Endothelial cell of umbilical vein (primary cell): ENCODE measurements at regions not wholly inside any gene's neighbourhood (a gene's known extent, or its start where the extent isn't known, plus 50 kb on each side); places are given as distances from the start of the nearest gene placed in this dataset.

ENCODE experiments used
- BruUV-seq: library from RNA; stranded (reverse); fragments of 400-500 nt; replicated peaks from 2 replicates; lab custom pipeline; 2021; lab: Mats Ljungman, UMichigan
- CTCF ChIA-PET: fragments of 300-600, 350-600 bp; sonication (Branson Sonifier 250); formaldehyde crosslinking; loops from one replicate; lab custom pipeline; 2021; ENCODE audit warnings: antibody characterized with exemption, inconsistent platforms; lab: Charles Lee
- POLR2A ChIA-PET: fragments of 300-600, 350-600 bp; sonication (Branson Sonifier 250); formaldehyde crosslinking; loops from one replicate; lab custom pipeline; 2021; ENCODE audit warnings: antibody characterized with exemption, inconsistent platforms; lab: Charles Lee
- DNase-seq: peaks from one replicate; pipeline ENCODE4 v3.0.0-alpha.2; 2011; ENCODE audit warnings: low read depth, low spot score
- FAIRE-seq: peaks from 2 replicates; lab custom pipeline; 2011; peaks lifted over from hg19 to GRCh38; lab: Jason Lieb, UNC
- H2AFZ ChIP-seq: 2 replicates; pipeline ENCODE4 v1.6.0; 2012; ENCODE audit warnings: low read depth, low read length, control low read depth, inconsistent platforms
- H3K27ac ChIP-seq: 2 replicates; pipeline ENCODE4 v1.5.1; 2011; ENCODE audit warnings: low read depth, mild to moderate bottlenecking, control low read depth, low read length, moderate library complexity; ENCODE audit not compliant: insufficient read depth
- H3K27me3 ChIP-seq, 2 experiments: 2 replicates each; pipeline versions ENCODE4 v1.6.0 to v1.6.1; 2011; ENCODE audit warnings: low read length in 2 of 2, mixed read lengths in 1 of 2; ENCODE audit not compliant: control insufficient read depth in 2 of 2, insufficient read depth in 2 of 2
- H3K36me3 ChIP-seq, 2 experiments: 2 replicates in 1 of 2; 3 replicates in 1 of 2; pipeline ENCODE4 v1.5.1; 2011; ENCODE audit warnings: low read length in 2 of 2, mild to moderate bottlenecking in 1 of 2, moderate library complexity in 1 of 2; ENCODE audit not compliant: control insufficient read depth in 2 of 2, insufficient read depth in 2 of 2; ENCODE audit errors: extremely low read depth in 1 of 2
- H3K4me1 ChIP-seq: 3 replicates; pipeline ENCODE4 v1.5.1; 2011; ENCODE audit warnings: mild to moderate bottlenecking, low read length; ENCODE audit not compliant: control insufficient read depth, insufficient read depth; ENCODE audit errors: extremely low read depth
- H3K4me2 ChIP-seq: 2 replicates; pipeline ENCODE4 v1.6.1; 2011; ENCODE audit warnings: low read length, control low read depth, mixed read lengths; ENCODE audit not compliant: insufficient read depth
- H3K4me3 ChIP-seq, 3 experiments: fragments of 200-600 bp in 1 of 3; sonication (generic), shearing (Covaris generic) in 1 of 3; replicated peaks in 1 of 3; 2 replicates each; pipeline ENCODE4 v1.5.1; 2011 to 2016; ENCODE audit warnings: control low read depth in 3 of 3, low read length in 3 of 3, mild to moderate bottlenecking in 2 of 3, inconsistent platforms in 1 of 3, low read depth in 1 of 3, moderate library complexity in 1 of 3; ENCODE audit not compliant: insufficient read depth in 1 of 3
- H3K79me2 ChIP-seq: 2 replicates; pipeline ENCODE4 v1.6.0; 2012; ENCODE audit warnings: low read length, inconsistent platforms; ENCODE audit not compliant: control insufficient read depth, insufficient read depth
- H3K9ac ChIP-seq: replicated peaks from 2 replicates; pipeline ENCODE3; 2011; ENCODE audit warnings: low read length, control low read depth; ENCODE audit not compliant: insufficient read depth; ENCODE audit errors: extremely low read depth
- H3K9me1 ChIP-seq: replicated peaks from 3 replicates; pipeline ENCODE4 v1.6.0; 2011; ENCODE audit warnings: mild to moderate bottlenecking, low read length; ENCODE audit not compliant: control insufficient read depth, insufficient read depth; ENCODE audit errors: extremely low read depth
- H3K9me3 ChIP-seq: replicated peaks from 2 replicates; pipeline ENCODE4 v1.5.1; 2012; ENCODE audit warnings: low read length, inconsistent platforms; ENCODE audit not compliant: control insufficient read depth, insufficient read depth
- H4K20me1 ChIP-seq: replicated peaks from 2 replicates; pipeline ENCODE3; 2011; ENCODE audit warnings: mild to moderate bottlenecking, low read length; ENCODE audit not compliant: control insufficient read depth, insufficient read depth; ENCODE audit errors: extremely low read depth
- CTCF ChIP-seq, 2 donors: IDR thresholded peaks; 1 replicate in 1 of 2; 2 replicates in 1 of 2; pipeline ENCODE4 v1.5.1; 2011; ENCODE audit warnings: low read length in 2 of 2, mild to moderate bottlenecking in 2 of 2, moderate library complexity in 2 of 2, control low read depth in 1 of 2, inconsistent platforms in 1 of 2, low read depth in 1 of 2; ENCODE audit not compliant: insufficient read depth in 1 of 2; ENCODE audit errors: extremely low read depth in 1 of 2
- EZH2 ChIP-seq: IDR thresholded peaks from 2 replicates; pipeline ENCODE4 v1.6.1; 2012; ENCODE audit warnings: borderline replicate concordance, low read depth, mild to moderate bottlenecking, moderate library complexity, low read length, inconsistent platforms; ENCODE audit not compliant: severe bottlenecking
- FOS ChIP-seq: IDR thresholded peaks from 2 replicates; pipeline ENCODE4 v1.6.1; 2011; ENCODE audit warnings: mild to moderate bottlenecking, low read length, moderate library complexity, borderline replicate concordance; ENCODE audit not compliant: insufficient read depth
- GATA2 ChIP-seq: IDR thresholded peaks from 2 replicates; pipeline ENCODE4 v1.7.0; 2011; ENCODE audit warnings: low read depth, mild to moderate bottlenecking, moderate library complexity, mixed read lengths, low read length; ENCODE audit not compliant: insufficient read length, insufficient read depth
- JUN ChIP-seq: IDR thresholded peaks from 2 replicates; pipeline ENCODE4 v1.6.1; 2011; ENCODE audit warnings: borderline replicate concordance, low read depth; ENCODE audit not compliant: insufficient read length, insufficient read depth
- MAX ChIP-seq: IDR thresholded peaks from 2 replicates; pipeline ENCODE4 v1.6.1; 2011; ENCODE audit not compliant: insufficient read depth, insufficient read length
- MYC ChIP-seq: IDR thresholded peaks from one replicate; pipeline ENCODE4 v1.6.1; 2011; ENCODE audit warnings: mild to moderate bottlenecking, low read depth, low read length
- POLR2A ChIP-seq: IDR thresholded peaks from 2 replicates; pipeline ENCODE4 v1.6.1; 2012; ENCODE audit warnings: low read depth, mild to moderate bottlenecking, control low read depth, low read length
- POLR2AphosphoS5 ChIP-seq: IDR thresholded peaks from 2 replicates; pipeline ENCODE4 v1.6.1; 2012; ENCODE audit warnings: low read depth, mild to moderate bottlenecking, control low read depth, low read length, moderate library complexity; ENCODE audit not compliant: insufficient read depth
- dilution Hi-C: fragments of 300-500 bp; cut with MboI; formaldehyde crosslinking; loops from one replicate; pipeline ENCODE4 v1.15.0; 2019; ENCODE audit warnings: low sequenced_read_pairs; ENCODE audit not compliant: extremely low pct_ligation_motif_present
- intact Hi-C: fragments of 100-400 bp; cut with micrococcal nuclease; formaldehyde crosslinking; loops from one replicate; pipeline ENCODE4 v1.10.0; 2022

GRCh38 chr13:26946684-26947343 lies 186.2 kb upstream of the GPR12 start:
- dilution Hi-C loops (no loop called here), intact Hi-C loops (loop anchor here (1.0 to 5.0 kb wide), 3 partner anchors 38 to 412 kb away; no protein-coding TSS in a partner anchor)
- H3K9me3 ChIP-seq, result no peaks in the 10 kb centered on the region
- TF ChIP-seq CTCF (IDR thresholded peaks at IDR 0.05; ENCODE audit: extremely low read depth in 1 of 2, insufficient read depth in 1 of 2, low read depth in 1 of 2, low read length in 2 of 2) (peak; percentile 34 to 52), JUN (no peak)
- FAIRE-seq, result no peak
- DNase-seq, result peak; percentile 39
- H3K36me3 ChIP-seq, result no peaks in the 10 kb centered on the region
- H3K4me2 ChIP-seq, result no peak overlapping the region
- no peak overlapping the region for H3K4me3 ChIP-seq
- no peaks in the 10 kb centered on the region for H4K20me1 ChIP-seq
- H3K9me1 ChIP-seq, result no peaks in the 10 kb centered on the region
- no peaks in the 10 kb centered on the region for H3K4me1 ChIP-seq
- H3K27ac ChIP-seq, result no peak overlapping the region
- no peak overlapping the region for H2AFZ ChIP-seq
- CTCF ChIA-PET, result interaction anchor here (0.6 to 3.0 kb wide), 26 partner anchors 9 to 1038 kb away, joined by 3 to 98 read pairs (median 5); no protein-coding TSS in a partner anchor
- H3K79me2 ChIP-seq, result no peaks in the 10 kb centered on the region
- POLR2A ChIA-PET, result interaction anchor here (0.7 kb wide), 1 partner anchor 376 kb away, joined by 4 read pairs; no protein-coding TSS in a partner anchor
- peaks cover 10 to 12% of the 10 kb centered on the region in 2 experiments for H3K27me3 ChIP-seq
- BruUV-seq, result no TSS peak
- H3K9ac ChIP-seq, result no peak overlapping the region

- H3K36me3 ChIP-seq, result no peaks in the 10 kb centered on the region
- no peak overlapping the region for H2AFZ ChIP-seq
- no peak for FAIRE-seq
- peaks cover 13 to 15% of the 10 kb centered on the region in 2 experiments for H3K27me3 ChIP-seq
- H3K9me1 ChIP-seq, result no peaks in the 10 kb centered on the region
- no TSS peak for BruUV-seq
- CTCF ChIA-PET, result interaction anchor here (0.6 kb wide), 1 partner anchor 31 kb away, joined by 4 read pairs; no protein-coding TSS in a partner anchor
- H3K79me2 ChIP-seq, result no peaks in the 10 kb centered on the region
- dilution Hi-C loops (no loop called here), intact Hi-C loops (no loop called here)
- H3K4me3 ChIP-seq, result no peak overlapping the region
- no peaks in the 10 kb centered on the region for H3K9me3 ChIP-seq
- H4K20me1 ChIP-seq, result no peaks in the 10 kb centered on the region
- TF ChIP-seq GATA2 (no peak), JUN (no peak), POLR2A (no peak), POLR2AphosphoS5 (no peak), MAX (no peak), FOS (no peak), EZH2 (no peak), CTCF (IDR thresholded peaks at IDR 0.05; ENCODE audit: extremely low read depth in 1 of 2, insufficient read depth in 1 of 2, low read depth in 1 of 2, low read length in 2 of 2) (no peak), MYC (no peak)
- H3K4me1 ChIP-seq, result no peaks in the 10 kb centered on the region
- no peak for DNase-seq
- no peak overlapping the region for H3K4me2 ChIP-seq
- no peak overlapping the region for H3K9ac ChIP-seq
- no peak overlapping the region for H3K27ac ChIP-seq
- POLR2A ChIA-PET, result no interaction called here
Measured at GRCh38 chr13:26943748-26944147, 183.2 kb upstream of the GPR12 start.
